A549 (cell line): ENCODE measurements at regions not wholly inside any gene's neighbourhood (a gene's known extent, or its start where the extent isn't known, plus 50 kb on each side); places are given as distances from the start of the nearest gene placed in this dataset.

Experiments used
- ATAC-seq, 2 experiments: fragments of 200-7000 bp in 1 of 2; fragments of >200 bp in 1 of 2; cut with Nextera tagmentation in 1 of 2; cut with Tn5 transposase in 1 of 2; 3 replicates each; pipeline versions ENCODE4 v1.8.0 to v1.9.1; 2018 to 2020; ENCODE audit warnings: mild to moderate bottlenecking in 1 of 2, moderate library complexity in 1 of 2
- CTCF ChIA-PET: fragments of 300-600 bp; sonication (Branson Sonifier 250); formaldehyde crosslinking; extraction: SDS; loops from one replicate; lab custom pipeline; 2021; ENCODE audit warnings: antibody characterized with exemption, inconsistent platforms; lab: Yijun Ruan, JAX
- POLR2A ChIA-PET: fragments of 350-600 bp; formaldehyde crosslinking; extraction: SDS; loops from one replicate; lab custom pipeline; 2021; ENCODE audit warnings: antibody characterized with exemption, inconsistent platforms; lab: Yijun Ruan, JAX
- DNase-seq, 2 experiments: peaks; one replicate each; pipeline versions ENCODE4 v3.0.0 to v3.0.0-alpha.2; 2011 to 2016; ENCODE audit warnings: low read depth in 1 of 2, low spot score in 1 of 2
- FAIRE-seq: peaks from 2 replicates; lab custom pipeline; 2011; peaks lifted over from hg19 to GRCh38; lab: Jason Lieb, UNC
- H3K27ac ChIP-seq, 2 experiments: fragments of >200 bp; sonication (Bioruptor Twin); formaldehyde crosslinking; 3 replicates each; pipeline ENCODE4 v1.5.1; 2016 to 2017
- H3K4me1 ChIP-seq: fragments of >200 bp; sonication (Bioruptor Twin); formaldehyde crosslinking; 3 replicates; pipeline ENCODE4 v1.6.1; 2016
- H3K4me2 ChIP-seq: fragments of >200 bp; sonication (Bioruptor Twin); formaldehyde crosslinking; 3 replicates; pipeline ENCODE4 v1.6.1; 2016
- H3K4me3 ChIP-seq: fragments of >200 bp; sonication (Bioruptor Twin); formaldehyde crosslinking; 3 replicates; pipeline ENCODE4 v1.5.1; 2016
- H3K9me3 ChIP-seq: fragments of >200 bp; sonication (Bioruptor Twin); formaldehyde crosslinking; 3 replicates; pipeline ENCODE4 v1.6.1; 2016
- CHD2 ChIP-seq: fragments of 150-350 bp; IDR thresholded peaks from 2 replicates; pipeline ENCODE4 v1.6.1; 2014; ENCODE audit warnings: low read length; ENCODE audit not compliant: partially characterized antibody
- EP300 ChIP-seq, 2 experiments: fragments of >200 bp; sonication (Bioruptor Twin); formaldehyde crosslinking; IDR thresholded peaks; 2 replicates in 1 of 2; 3 replicates in 1 of 2; pipeline ENCODE4 v1.6.1; 2016 to 2017
- ESRRA ChIP-seq: fragments of 150-350 bp; IDR thresholded peaks from 2 replicates; pipeline ENCODE4 v1.6.1; 2014; ENCODE audit warnings: mild to moderate bottlenecking, low read length, borderline replicate concordance
- FOSB ChIP-seq: fragments of 250-450 bp; sonication (Bioruptor Pico); IDR thresholded peaks from 2 replicates; pipeline ENCODE4 v1.5.0; 2020; ENCODE audit warnings: mild to moderate bottlenecking, moderate library complexity
- FOSL2 ChIP-seq, 2 experiments: fragments of 450-650 bp in 1 of 2; fragments of >200 bp in 1 of 2; sonication (Bioruptor Twin) in 1 of 2; formaldehyde crosslinking; IDR thresholded peaks; 2 replicates each; pipeline versions ENCODE4 v1.5.0 to v1.6.1; 2016 to 2020; ENCODE audit warnings: mild to moderate bottlenecking in 1 of 2, moderate library complexity in 1 of 2
- FOXS1 ChIP-seq: fragments of 250-450 bp; sonication (Bioruptor Pico); IDR thresholded peaks from 2 replicates; pipeline ENCODE4 v1.5.0; 2020; ENCODE audit warnings: mild to moderate bottlenecking, moderate library complexity
- GATA3 ChIP-seq: IDR thresholded peaks from 2 replicates; pipeline ENCODE4 v1.6.1; 2012; ENCODE audit warnings: borderline replicate concordance
- HOXA7 ChIP-seq: fragments of 250-450 bp; sonication (Bioruptor Pico); IDR thresholded peaks from 2 replicates; pipeline ENCODE4 v1.5.0; 2020; ENCODE audit warnings: mild to moderate bottlenecking, moderate library complexity
- JUNB ChIP-seq: fragments of >200 bp; sonication (Bioruptor Twin); formaldehyde crosslinking; IDR thresholded peaks from 2 replicates; pipeline ENCODE4 v1.6.1; 2016
- MYC ChIP-seq: IDR thresholded peaks from 2 replicates; pipeline ENCODE4 v1.6.1; 2012; ENCODE audit warnings: mild to moderate bottlenecking, inconsistent platforms, low read length, improper control_type of control experiment, borderline replicate concordance
- PHF8 ChIP-seq: fragments of 200-600 bp; sonication (generic); IDR thresholded peaks from 2 replicates; pipeline ENCODE4 v1.6.1; 2016; ENCODE audit warnings: low read depth, mild to moderate bottlenecking, antibody characterized with exemption, moderate library complexity, borderline replicate concordance
- POLR2A ChIP-seq: IDR thresholded peaks from 2 replicates; pipeline ENCODE4 v1.6.1; 2012; ENCODE audit warnings: mild to moderate bottlenecking, low read length
- RAD21 ChIP-seq, 2 experiments: fragments of >200 bp in 1 of 2; sonication (Bioruptor Twin) in 1 of 2; formaldehyde crosslinking in 1 of 2; IDR thresholded peaks in 1 of 2; conservative IDR thresholded peaks in 1 of 2; 2 replicates in 1 of 2; 3 replicates in 1 of 2; pipeline ENCODE4 v1.6.1; 2012 to 2018; ENCODE audit warnings: inconsistent platforms in 1 of 2
- RARB ChIP-seq: fragments of 250-450 bp; sonication (Bioruptor Pico); IDR thresholded peaks from 2 replicates; pipeline ENCODE4 v1.8.0; 2021; ENCODE audit warnings: mild to moderate bottlenecking, moderate library complexity
- RFX5 ChIP-seq: fragments of 450-650 bp; IDR thresholded peaks from 2 replicates; pipeline ENCODE4 v1.7.1; 2014; ENCODE audit warnings: antibody characterized with exemption, mild to moderate bottlenecking, moderate library complexity
- ZC3H11A ChIP-seq: fragments of 450-650 bp; IDR thresholded peaks from 2 replicates; pipeline ENCODE4 v1.6.1; 2014; ENCODE audit warnings: antibody characterized with exemption, mild to moderate bottlenecking
- ZFP36 ChIP-seq: fragments of 450-650 bp; IDR thresholded peaks from 2 replicates; pipeline ENCODE4 v1.6.1; 2014; ENCODE audit warnings: borderline replicate concordance; ENCODE audit not compliant: partially characterized antibody
- ZNF302 ChIP-seq: fragments of 250-450 bp; sonication (Bioruptor Pico); IDR thresholded peaks from 2 replicates; pipeline ENCODE4 v1.9.0; 2021; ENCODE audit warnings: inconsistent platforms, mild to moderate bottlenecking, moderate library complexity
- WGBS: methylation state at CpG from one replicate; pipeline ENCODE4 v1.1.6; 2017; ENCODE audit errors: missing lambda C conversion rate; 5-methylcytosine and 5-hydroxymethylcytosine counted together
- TF ChIP-seq, protein P1 (sequence below): fragments of 250-450 bp; sonication (Bioruptor Pico); IDR thresholded peaks from 2 replicates; pipeline ENCODE4 v1.5.0; 2021; ENCODE audit warnings: mild to moderate bottlenecking, moderate library complexity, borderline replicate concordance
- TF ChIP-seq, protein P2 (sequence below): fragments of >200 bp; sonication (Bioruptor Twin); formaldehyde crosslinking; IDR thresholded peaks from 2 replicates; pipeline ENCODE4 v1.6.1; 2016

DNA sequence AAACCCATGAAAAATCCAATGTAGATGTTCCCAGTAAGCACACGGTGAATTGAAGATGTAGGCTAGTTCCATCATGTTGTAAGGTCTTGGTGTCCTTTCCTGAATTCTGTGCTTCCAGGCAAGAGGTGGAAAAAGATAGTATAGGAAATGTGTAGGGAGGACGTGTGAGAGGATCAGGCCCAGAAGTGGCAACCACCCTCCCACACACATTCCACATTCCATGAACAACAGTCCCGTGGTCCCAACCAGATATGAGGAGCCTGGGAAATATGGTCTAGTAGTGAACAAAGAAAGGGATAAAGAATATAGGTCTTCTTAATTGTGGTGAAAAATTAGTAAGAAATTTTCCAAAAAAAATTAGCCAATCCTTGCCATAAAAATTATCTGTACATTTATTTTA is 1254.2 kb upstream of the SLC10A2 start:
- TF ChIP-seq CHD2 (no peak), POLR2A (no peak), PHF8 (no peak), FOXS1 (no peak), ZC3H11A (no peak), RARB (CRISPR knock-in tag) (no peak), GATA3 (no peak), ZFP36 (no peak), FOSB (CRISPR knock-in tag) (no peak)
- DNase-seq (no peak), FAIRE-seq (no peak), ATAC-seq (no peak)
- Histone ChIP-seq H3K4me2 (no peak overlapping the region), H3K4me1 (no peaks in the 10 kb centered on the region; the same call in 2 of the 3 replicates), H3K4me3 (no peak overlapping the region), H3K27ac (no peak overlapping the region), H3K9me3 (no peaks in the 10 kb centered on the region)
- ChIA-PET POLR2A (no interaction called here), CTCF (no interaction called here)
- 30% methylated on average over 3 of the region's 3 CpGs for WGBS

DNA sequence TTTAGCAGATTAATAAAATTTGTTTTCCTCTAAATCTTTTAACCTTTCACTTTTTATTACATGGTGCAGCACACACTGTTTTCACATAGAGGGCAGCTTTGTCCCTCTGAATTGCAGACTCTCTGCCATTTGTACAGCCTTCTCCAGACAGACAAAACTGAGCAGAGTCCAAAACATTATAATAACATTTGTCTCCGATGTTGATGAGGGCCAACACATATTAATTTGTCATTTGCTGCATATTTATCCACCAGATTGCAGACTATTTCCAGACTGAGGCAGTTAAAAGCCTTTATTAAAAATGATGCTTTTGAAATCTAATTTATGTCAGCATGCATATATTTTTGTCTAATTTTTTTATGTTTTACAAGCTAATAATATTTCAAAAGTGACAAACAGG is 1251.9 kb upstream of the SLC10A2 start:
- FAIRE-seq: no peak
- Histone ChIP-seq H3K4me2 (no peak overlapping the region), H3K4me1 (peaks cover 4% of the 10 kb centered on the region; the same call in 2 of the 3 replicates), H3K9me3 (no peaks in the 10 kb centered on the region), H3K4me3 (no peak overlapping the region), H3K27ac (no peak overlapping the region)
- no peak for ATAC-seq
- ChIA-PET CTCF (no interaction called here), POLR2A (no interaction called here)
- TF ChIP-seq MYC (no peak), ESRRA (no peak)
- TF ChIP-seq, protein P1, sequence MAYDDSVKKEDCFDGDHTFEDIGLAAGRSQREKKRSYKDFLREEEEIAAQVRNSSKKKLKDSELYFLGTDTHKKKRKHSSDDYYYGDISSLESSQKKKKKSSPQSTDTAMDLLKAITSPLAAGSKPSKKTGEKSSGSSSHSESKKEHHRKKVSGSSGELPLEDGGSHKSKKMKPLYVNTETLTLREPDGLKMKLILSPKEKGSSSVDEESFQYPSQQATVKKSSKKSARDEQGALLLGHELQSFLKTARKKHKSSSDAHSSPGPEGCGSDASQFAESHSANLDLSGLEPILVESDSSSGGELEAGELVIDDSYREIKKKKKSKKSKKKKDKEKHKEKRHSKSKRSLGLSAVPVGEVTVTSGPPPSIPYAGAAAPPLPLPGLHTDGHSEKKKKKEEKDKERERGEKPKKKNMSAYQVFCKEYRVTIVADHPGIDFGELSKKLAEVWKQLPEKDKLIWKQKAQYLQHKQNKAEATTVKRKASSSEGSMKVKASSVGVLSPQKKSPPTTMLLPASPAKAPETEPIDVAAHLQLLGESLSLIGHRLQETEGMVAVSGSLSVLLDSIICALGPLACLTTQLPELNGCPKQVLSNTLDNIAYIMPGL (CRISPR knock-in tag): no peak
- WGBS: 6% methylated on average over 1 of the region's 1 CpG
- DNase-seq: no peak

DNA sequence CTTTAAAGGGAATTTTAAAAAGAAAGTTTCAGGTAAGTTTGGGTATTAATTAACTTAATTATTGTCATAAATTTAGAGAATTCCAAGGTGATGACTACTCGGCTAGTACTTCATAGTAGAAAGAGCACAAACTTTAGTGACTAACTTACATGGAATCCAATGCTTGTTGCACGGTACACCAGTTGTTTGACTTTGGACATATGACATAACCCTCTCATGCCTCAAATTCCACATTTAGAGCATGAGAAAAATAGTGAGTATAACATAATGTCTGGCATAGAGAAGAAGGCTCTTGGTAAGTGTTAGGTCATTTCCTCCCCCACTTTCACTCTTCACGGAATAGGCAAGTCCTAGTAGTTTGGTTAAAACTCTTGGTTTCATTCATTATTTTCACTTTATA is 1249.4 kb upstream of the SLC10A2 start:
- FAIRE-seq: no peak
- DNase-seq: peak in 1 of 2 experiments; percentile 47
- ChIA-PET POLR2A (no interaction called here), CTCF (no interaction called here)
- ATAC-seq: peak; percentile 68 to 86
- Histone ChIP-seq H3K4me2 (peak overlapping the region; percentile 8; the same call in 1 of the 3 replicates), H3K4me1 (peaks cover 4% of the 10 kb centered on the region; the same call in 2 of the 3 replicates), H3K4me3 (no peak overlapping the region), H3K27ac (no peak overlapping the region), H3K9me3 (no peaks in the 10 kb centered on the region)
- 2% methylated on average over 3 of the region's 3 CpGs for WGBS
- TF ChIP-seq, protein P2, sequence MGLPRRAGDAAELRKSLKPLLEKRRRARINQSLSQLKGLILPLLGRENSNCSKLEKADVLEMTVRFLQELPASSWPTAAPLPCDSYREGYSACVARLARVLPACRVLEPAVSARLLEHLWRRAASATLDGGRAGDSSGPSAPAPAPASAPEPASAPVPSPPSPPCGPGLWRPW: no peak
- TF ChIP-seq HOXA7 (CRISPR knock-in tag) (no peak), RAD21 (conservative IDR thresholded peaks at IDR 0.05 in 1 of 2, IDR thresholded peaks at IDR 0.05 in 1 of 2) (no peak), RFX5 (no peak), ZNF302 (CRISPR knock-in tag) (no peak), EP300 (IDR thresholded peaks at IDR 0.05) (no peak), JUNB (peak; percentile 52; the same call in 1 of the 2 replicates), FOSL2 (IDR thresholded peaks at IDR 0.05) (peak; percentile 16; the same call in 1 of the 2 replicates), FOSL2 (CRISPR knock-in tag; IDR thresholded peaks at IDR 0.05) (peak; percentile 48; the same call in 1 of the 2 replicates)
